GM12878 (cell line): ENCODE measurements at regions not wholly inside any gene's neighbourhood (a gene's known extent, or its start where the extent isn't known, plus 50 kb on each side); places are given as distances from the start of the nearest gene placed in this dataset.

ENCODE experiments used
- ATAC-seq: fragments of 200-7000 bp; cut with Tn5 transposase; 3 replicates; pipeline ENCODE4 v1.9.1; 2020; ENCODE audit warnings: mild to moderate bottlenecking, moderate library complexity
- BruUV-seq: library from RNA; stranded (reverse); fragments of 400-500 nt; replicated peaks from 2 replicates; lab custom pipeline; 2021; lab: Mats Ljungman, UMichigan
- CTCF ChIA-PET: fragments of 300-600 bp; sonication (Branson Sonifier 250); formaldehyde crosslinking; extraction: SDS; loops from one replicate; lab custom pipeline; 2021; ENCODE audit warnings: inconsistent platforms; lab: Yijun Ruan, JAX
- POLR2A ChIA-PET: fragments of 350-600 bp; formaldehyde crosslinking; extraction: SDS; loops from one replicate; lab custom pipeline; 2021; ENCODE audit warnings: inconsistent platforms; lab: Charles Lee
- RAD21 ChIA-PET: fragments of 300-600 bp; sonication (Branson Sonifier 250); formaldehyde crosslinking; loops from one replicate; lab custom pipeline; 2023; ENCODE audit warnings: antibody characterized with exemption; ENCODE audit not compliant: unreplicated experiment; lab: Charles Lee
- SMC1A ChIA-PET: fragments of 300-600 bp; sonication (Branson Sonifier 250); formaldehyde crosslinking; loops from one replicate; lab custom pipeline; 2023; ENCODE audit not compliant: unreplicated experiment, uncharacterized antibody; lab: Charles Lee
- DNase-seq: peaks from one replicate; pipeline ENCODE4 v3.0.0-alpha.2; 2011; ENCODE audit warnings: low read depth, low spot score
- FAIRE-seq: peaks from 3 replicates; lab custom pipeline; 2011; peaks lifted over from hg19 to GRCh38; lab: Jason Lieb, UNC
- H2AFZ ChIP-seq: 2 replicates; pipeline ENCODE4 v1.6.0; 2011; ENCODE audit warnings: low read depth, low read length, control low read depth; ENCODE audit not compliant: control insufficient read depth
- H3K27ac ChIP-seq: 2 replicates; pipeline ENCODE4 v1.5.1; 2011; ENCODE audit warnings: control low read depth; ENCODE audit not compliant: control insufficient read depth, insufficient read depth
- H3K27me3 ChIP-seq, 2 experiments: replicated peaks in 1 of 2; 2 replicates each; pipeline versions ENCODE4 v1.6.0 to v1.6.1; 2011; ENCODE audit warnings: low read length in 1 of 2; ENCODE audit not compliant: control insufficient read depth in 2 of 2, insufficient read depth in 2 of 2
- H3K36me3 ChIP-seq, 2 experiments: 2 replicates each; pipeline ENCODE4 v1.5.1; 2011; ENCODE audit warnings: low read length in 1 of 2; ENCODE audit not compliant: control insufficient read depth in 2 of 2, insufficient read depth in 2 of 2
- H3K4me1 ChIP-seq: 2 replicates; pipeline ENCODE4 v1.6.1; 2011; ENCODE audit warnings: mild to moderate bottlenecking, low read length, moderate library complexity, mixed read lengths; ENCODE audit not compliant: control insufficient read depth, insufficient read depth
- H3K4me2 ChIP-seq: 2 replicates; pipeline ENCODE4 v1.6.0; 2011; ENCODE audit warnings: control low read depth; ENCODE audit not compliant: control insufficient read depth, insufficient read depth
- H3K4me3 ChIP-seq: fragments of 200-600 bp; sonication (generic); 2 replicates; pipeline ENCODE4 v1.5.1; 2016
- H3K79me2 ChIP-seq: 2 replicates; pipeline ENCODE4 v1.6.0; 2011; ENCODE audit warnings: low read length; ENCODE audit not compliant: control insufficient read depth, insufficient read depth
- H3K9ac ChIP-seq: 2 replicates; pipeline ENCODE4 v1.8.0; 2011; ENCODE audit warnings: low read length, control low read depth, mixed read lengths; ENCODE audit not compliant: control insufficient read depth, insufficient read depth
- H3K9me3 ChIP-seq: replicated peaks from 3 replicates; pipeline ENCODE4 v1.5.1; 2011; ENCODE audit warnings: mild to moderate bottlenecking, low read length; ENCODE audit not compliant: control insufficient read depth, insufficient read depth
- H4K20me1 ChIP-seq: 2 replicates; pipeline ENCODE4 v1.6.0; 2011; ENCODE audit not compliant: control insufficient read depth, insufficient read depth
- CHD2 ChIP-seq: IDR thresholded peaks from 2 replicates; pipeline ENCODE4 v1.6.1; 2011; ENCODE audit warnings: low read depth, low read length, improper control_type of control experiment, borderline replicate concordance
- ELK1 ChIP-seq: IDR thresholded peaks from 2 replicates; pipeline ENCODE4 v1.6.1; 2012; ENCODE audit warnings: low read depth, low read length, improper control_type of control experiment
- KAT2A ChIP-seq: conservative IDR thresholded peaks from 2 replicates; pipeline ENCODE4 v1.6.1; 2011; ENCODE audit warnings: low read depth, low read length; ENCODE audit not compliant: control insufficient read depth
- MAX ChIP-seq: IDR thresholded peaks from 2 replicates; pipeline ENCODE4 v1.6.1; 2012; ENCODE audit warnings: low read depth, low read length, improper control_type of control experiment
- MEF2A ChIP-seq: IDR thresholded peaks from 2 replicates; pipeline ENCODE4 v1.6.1; 2011; ENCODE audit warnings: low read depth, mild to moderate bottlenecking, low read length, moderate library complexity; ENCODE audit not compliant: insufficient read depth
- PBX3 ChIP-seq: IDR thresholded peaks from 2 replicates; pipeline ENCODE4 v1.6.1; 2011; ENCODE audit warnings: mild to moderate bottlenecking, low read depth, low read length, moderate library complexity; ENCODE audit not compliant: insufficient replicate concordance
- RCOR1 ChIP-seq: conservative IDR thresholded peaks from 2 replicates; pipeline ENCODE4 v1.6.1; 2012; ENCODE audit warnings: low read depth, low read length, improper control_type of control experiment
- SREBF1 ChIP-seq: IDR thresholded peaks from 2 replicates; pipeline ENCODE4 v1.6.1; 2012; ENCODE audit warnings: mild to moderate bottlenecking, low read length
- ZBTB4 ChIP-seq: fragments of 450-650 bp; formaldehyde crosslinking; IDR thresholded peaks from 2 replicates; pipeline ENCODE4 v1.4.0; 2022; ENCODE audit warnings: mild to moderate bottlenecking, moderate library complexity
- WGBS: methylation state at CpG from one replicate; pipeline ENCODE4 v1.1.6; 2016; ENCODE audit warnings: low lambda C conversion rate; ENCODE audit not compliant: insufficient replicate concordance, insufficient coverage; ENCODE audit errors: missing lambda C conversion rate; 5-methylcytosine and 5-hydroxymethylcytosine counted together
- in situ Hi-C: fragments of 300-500 bp; cut with MboI; formaldehyde crosslinking; loops from 9 replicates; pipeline ENCODE4 v1.14.3; 2018; ENCODE audit warnings: mixed read lengths
- intact Hi-C: fragments of 100-400 bp; cut with micrococcal nuclease; formaldehyde crosslinking; loops from one replicate; pipeline ENCODE4 v1.14.2; 2022; ENCODE audit not compliant: unreplicated experiment

- intact Hi-C loops = no loop called here
- ChIA-PET SMC1A (no interaction called here), POLR2A (no interaction called here), RAD21 (no interaction called here), CTCF (no interaction called here)
- Histone ChIP-seq H3K4me3 (no peak overlapping the region), H3K4me2 (no peak overlapping the region), H3K9me3 (no peaks in the 10 kb centered on the region), H3K9ac (no peak overlapping the region), H3K36me3 (no peaks in the 10 kb centered on the region), H3K27ac (no peak overlapping the region), H4K20me1 (no peaks in the 10 kb centered on the region), H3K27me3 (no peaks in the 10 kb centered on the region), H2AFZ (no peak overlapping the region), H3K79me2 (no peaks in the 10 kb centered on the region), H3K4me1 (no peaks in the 10 kb centered on the region)
- WGBS = 15% methylated on average over 6 of the region's 6 CpGs
- no TSS peak for BruUV-seq
- FAIRE-seq (no peak), ATAC-seq (no peak), DNase-seq (no peak)
- TF ChIP-seq PBX3 (no peak), MEF2A (no peak), MAX (no peak), CHD2 (no peak), ELK1 (no peak), RCOR1 (no peak), ZBTB4 (CRISPR knock-in tag) (no peak), SREBF1 (no peak), KAT2A (no peak)
- in situ Hi-C loops = no loop called here
Observed at GRCh38 chr1:4351453-4351852, 303.0 kb upstream of the AJAP1 start.
